Activated naive CD4-positive, alpha-beta T cell (primary cell): ENCODE measurements at regions not wholly inside any gene's neighbourhood (a gene's known extent, or its start where the extent isn't known, plus 50 kb on each side); places are given as distances from the start of the nearest gene placed in this dataset.

Source experiments
- DNase-seq, 4 experiments: peaks; one replicate each; lab custom pipeline; 2025; lab: John Stamatoyannopoulos, UW

GRCh38 chr16:6498858-6499257 is 833.8 kb upstream of the RBFOX1 start:
- DNase-seq: no peak

- no peak for DNase-seq
Measured at GRCh38 chr16:6496996-6497395, 835.6 kb upstream of the RBFOX1 start.

GRCh38 chr16:6495486-6496210 is 837.0 kb upstream of the RBFOX1 start:
- no peak for DNase-seq

- no peak for DNase-seq
Measured at GRCh38 chr16:6494716-6495115, 837.9 kb upstream of the RBFOX1 start.

- DNase-seq: no peak
Measured at GRCh38 chr16:6493555-6493954, 839.1 kb upstream of the RBFOX1 start.

- no peak for DNase-seq
Measured at GRCh38 chr16:6492742-6493141, 839.9 kb upstream of the RBFOX1 start.

- DNase-seq: no peak
Measured at GRCh38 chr16:6484935-6485334, 847.7 kb upstream of the RBFOX1 start.

GRCh38 chr16:6484081-6484480 is 848.6 kb upstream of the RBFOX1 start:
- DNase-seq: no peak

GRCh38 chr16:6483469-6484033 is 849.1 kb upstream of the RBFOX1 start:
- no peak for DNase-seq

GRCh38 chr16:6482696-6483468 is 849.8 kb upstream of the RBFOX1 start:
- DNase-seq: no peak

- DNase-seq: no peak
Measured at GRCh38 chr16:6481894-6482293, 850.8 kb upstream of the RBFOX1 start.

GRCh38 chr16:6453742-6454141 is 878.9 kb upstream of the RBFOX1 start:
- no peak for DNase-seq

GRCh38 chr16:6447021-6447790 is 885.4 kb upstream of the RBFOX1 start:
- no peak for DNase-seq

- no peak for DNase-seq
Measured at GRCh38 chr16:6446370-6446769, 886.3 kb upstream of the RBFOX1 start.

GRCh38 chr16:6439129-6439528 is 893.5 kb upstream of the RBFOX1 start:
- DNase-seq: no peak

GRCh38 chr16:6428861-6429260 is 903.8 kb upstream of the RBFOX1 start:
- no peak for DNase-seq

GRCh38 chr16:6427621-6428020 is 905.0 kb upstream of the RBFOX1 start:
- DNase-seq: no peak

- no peak for DNase-seq
Measured at GRCh38 chr16:6407596-6407995, 925.0 kb upstream of the RBFOX1 start.

- no peak for DNase-seq
Measured at GRCh38 chr16:6406028-6406427, 926.6 kb upstream of the RBFOX1 start.

GRCh38 chr16:6382924-6383459 is 949.7 kb upstream of the RBFOX1 start:
- no peak for DNase-seq

- no peak for DNase-seq
Measured at GRCh38 chr16:6381896-6382295, 950.7 kb upstream of the RBFOX1 start.

- no peak for DNase-seq
Measured at GRCh38 chr16:6377956-6378355, 954.7 kb upstream of the RBFOX1 start.
